ENCODE measurements at regions not wholly inside any gene's neighbourhood (a gene's known extent, or its start where the extent isn't known, plus 50 kb on each side); places are given as distances from the start of the nearest gene placed in this dataset.

- TF ChIP-seq EP300 (IDR thresholded peaks at IDR 0.05; ENCODE audit: borderline replicate concordance in 1 of 2, low read depth in 2 of 2, low read length in 2 of 2) (no peak), HDAC2 (IDR thresholded peaks at IDR 0.05; ENCODE audit: borderline replicate concordance in 1 of 2, low read depth in 2 of 2, low read length in 2 of 2) (no peak), CHD2 (IDR thresholded peaks at IDR 0.05; ENCODE audit: low read length) (no peak), SP2 (IDR thresholded peaks at IDR 0.05; ENCODE audit: low read length) (no peak), SIX5 (IDR thresholded peaks at IDR 0.05; ENCODE audit: low read depth, low read length) (no peak), GABPA (IDR thresholded peaks at IDR 0.05; ENCODE audit: borderline replicate concordance, insufficient read depth, low read length) (no peak), PHF8 (conservative IDR thresholded peaks at IDR 0.05; ENCODE audit: low read depth, low read length) (no peak), SUZ12 (IDR thresholded peaks at IDR 0.05; ENCODE audit: low read length) (no peak)
Measured at GRCh38 chr4:38230121-38230801, 270.1 kb downstream of the PTTG2 start (continued).
